ENCODE measurements at regions not wholly inside any gene's neighbourhood (a gene's known extent, or its start where the extent isn't known, plus 50 kb on each side); places are given as distances from the start of the nearest gene placed in this dataset.

DNA sequence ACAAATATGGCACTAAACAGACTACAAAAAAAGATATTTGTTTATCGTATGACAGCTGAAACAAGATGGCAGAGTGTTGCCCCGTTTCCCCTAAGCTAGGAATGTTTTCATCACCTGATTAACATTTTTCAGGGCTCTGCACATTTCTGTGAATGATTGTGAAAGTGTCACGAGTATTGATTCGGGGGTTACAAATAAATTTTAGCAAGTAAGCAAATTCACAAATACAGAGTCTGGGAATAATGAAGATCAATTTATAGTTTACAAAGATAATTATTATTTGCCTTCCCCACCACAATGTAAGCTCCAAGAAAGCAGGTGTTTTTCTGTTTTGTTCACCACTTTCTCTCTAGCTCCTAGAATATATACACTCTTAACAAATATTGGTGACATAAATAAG is 361.2 kb upstream of the ERCC4 start (continued):
- TF ChIP-seq, protein P1, sequence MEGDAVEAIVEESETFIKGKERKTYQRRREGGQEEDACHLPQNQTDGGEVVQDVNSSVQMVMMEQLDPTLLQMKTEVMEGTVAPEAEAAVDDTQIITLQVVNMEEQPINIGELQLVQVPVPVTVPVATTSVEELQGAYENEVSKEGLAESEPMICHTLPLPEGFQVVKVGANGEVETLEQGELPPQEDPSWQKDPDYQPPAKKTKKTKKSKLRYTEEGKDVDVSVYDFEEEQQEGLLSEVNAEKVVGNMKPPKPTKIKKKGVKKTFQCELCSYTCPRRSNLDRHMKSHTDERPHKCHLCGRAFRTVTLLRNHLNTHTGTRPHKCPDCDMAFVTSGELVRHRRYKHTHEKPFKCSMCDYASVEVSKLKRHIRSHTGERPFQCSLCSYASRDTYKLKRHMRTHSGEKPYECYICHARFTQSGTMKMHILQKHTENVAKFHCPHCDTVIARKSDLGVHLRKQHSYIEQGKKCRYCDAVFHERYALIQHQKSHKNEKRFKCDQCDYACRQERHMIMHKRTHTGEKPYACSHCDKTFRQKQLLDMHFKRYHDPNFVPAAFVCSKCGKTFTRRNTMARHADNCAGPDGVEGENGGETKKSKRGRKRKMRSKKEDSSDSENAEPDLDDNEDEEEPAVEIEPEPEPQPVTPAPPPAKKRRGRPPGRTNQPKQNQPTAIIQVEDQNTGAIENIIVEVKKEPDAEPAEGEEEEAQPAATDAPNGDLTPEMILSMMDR (conservative IDR thresholded peaks at IDR 0.05; ENCODE audit: low read depth in 2 of 2), result no peak
- no peak for TF ChIP-seq ZNF331 (CRISPR knock-in tag; IDR thresholded peaks at IDR 0.05; ENCODE audit: low read depth)

DNA sequence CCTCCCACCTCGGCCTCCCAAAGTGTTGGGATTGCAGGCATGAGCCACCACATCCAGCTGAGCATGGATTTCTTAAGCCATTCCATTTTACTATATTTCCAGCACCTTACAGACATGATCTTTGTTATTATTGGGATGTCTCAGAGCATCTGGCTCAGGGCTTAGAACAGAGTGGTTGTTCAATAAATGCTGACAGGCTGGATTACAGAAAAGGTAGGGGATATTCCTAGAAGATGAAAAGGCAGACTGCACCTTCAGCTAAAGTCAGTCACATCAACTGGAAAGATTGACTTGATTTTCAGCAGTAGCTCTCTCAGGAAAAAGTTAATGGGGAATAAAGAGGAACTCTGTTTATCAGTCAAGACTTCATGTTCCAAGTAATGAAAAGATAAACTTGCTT is 360.3 kb upstream of the ERCC4 start:
- ATAC-seq (no peak), DNase-seq (ENCODE audit: low spot score) (no peak)
- no peaks in the 10 kb centered on the region; the same call in 2 of the 3 replicates for H3K9me3 Mint-ChIP-seq
- Histone ChIP-seq H4K20me1 (replicated peaks; ENCODE audit: insufficient read depth) (no peaks in the 10 kb centered on the region), H3F3A (replicated peaks; ENCODE audit: low read depth) (no peaks in the 10 kb centered on the region), H3K36me3 (ENCODE audit: insufficient read depth) (no peaks in the 10 kb centered on the region), H3K79me2 (replicated peaks; ENCODE audit: insufficient read depth) (no peaks in the 10 kb centered on the region), H3K27me3 (ENCODE audit: insufficient read depth) (no peaks in the 10 kb centered on the region), H3K27ac (ENCODE audit: low read depth) (no peak overlapping the region), H3K9me2 (ENCODE audit: insufficient read depth) (peaks cover 9% of the 10 kb centered on the region), H3K4me3 (no peak overlapping the region), H3K4me1 (ENCODE audit: insufficient read depth) (peaks cover 16% of the 10 kb centered on the region), H2AFZ (no peak overlapping the region), H3K4me2 (no peak overlapping the region)
- no peaks in the 10 kb centered on the region for H3K36me3 Mint-ChIP-seq (ENCODE audit: low read depth)
- H3K27me3 Mint-ChIP-seq (ENCODE audit: insufficient read depth, low read depth, poor library complexity), result no peaks in the 10 kb centered on the region
- no peak overlapping the region for H3K27ac Mint-ChIP-seq
- no peak overlapping the region for H3K4me3 Mint-ChIP-seq
- no peak for TF ChIP-seq NANOG (IDR thresholded peaks at IDR 0.05; ENCODE audit: borderline replicate concordance)
- H3K4me1 Mint-ChIP-seq, result peaks cover 14% of the 10 kb centered on the region

DNA sequence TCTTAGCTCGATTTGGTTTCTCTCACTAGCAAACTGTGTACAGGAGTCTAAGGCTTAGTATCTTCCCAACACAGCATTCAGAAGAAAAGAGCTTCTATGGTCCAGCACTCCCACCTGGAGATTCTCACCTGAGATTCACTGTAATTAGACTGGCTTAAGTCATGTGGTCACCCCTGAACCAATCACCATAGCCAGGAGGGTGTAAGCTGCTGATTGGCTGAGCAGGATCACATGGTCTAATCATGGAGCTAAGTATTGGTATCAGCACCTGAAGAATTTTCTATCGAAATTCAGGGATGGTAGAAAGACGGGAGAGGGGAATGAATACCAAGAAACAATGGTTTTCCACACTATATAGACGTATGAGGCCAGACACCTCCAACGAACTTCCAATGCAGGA is 359.8 kb upstream of the ERCC4 start:
- Mint-ChIP-seq H3K4me3 (no peak overlapping the region), H3K27ac (no peak overlapping the region), H3K9me3 (no peaks in the 10 kb centered on the region; the same call in 2 of the 3 replicates), H3K4me1 (peaks cover 13% of the 10 kb centered on the region), H3K36me3 (ENCODE audit: low read depth) (no peaks in the 10 kb centered on the region), H3K27me3 (ENCODE audit: insufficient read depth, low read depth, poor library complexity) (no peaks in the 10 kb centered on the region)
- no peak for DNase-seq (ENCODE audit: low spot score)
- peaks cover 12% of the 10 kb centered on the region for H3K4me1 ChIP-seq (ENCODE audit: insufficient read depth)
- no peak overlapping the region for H3K4me2 ChIP-seq
- no peaks in the 10 kb centered on the region for H3K79me2 ChIP-seq (replicated peaks; ENCODE audit: insufficient read depth)
- H3K27me3 ChIP-seq (ENCODE audit: insufficient read depth), result no peaks in the 10 kb centered on the region
- H3K9me2 ChIP-seq (ENCODE audit: insufficient read depth), result peaks cover 6% of the 10 kb centered on the region; the same call in 1 of the 2 replicates
- H3F3A ChIP-seq (replicated peaks; ENCODE audit: low read depth), result no peaks in the 10 kb centered on the region
- H3K36me3 ChIP-seq (ENCODE audit: insufficient read depth), result no peaks in the 10 kb centered on the region
- no peak overlapping the region for H3K27ac ChIP-seq (ENCODE audit: low read depth)
- H4K20me1 ChIP-seq (replicated peaks; ENCODE audit: insufficient read depth), result no peaks in the 10 kb centered on the region
- no peak overlapping the region for H2AFZ ChIP-seq
- no peak overlapping the region for H3K4me3 ChIP-seq
- ATAC-seq, result no peak
- no peak for TF ChIP-seq CREB1 (CRISPR knock-in tag; IDR thresholded peaks at IDR 0.05; ENCODE audit: low read depth)
- TF ChIP-seq POLR2AphosphoS5 (IDR thresholded peaks at IDR 0.05; ENCODE audit: low read depth), result no peak
- no peak for TF ChIP-seq NANOG (IDR thresholded peaks at IDR 0.05; ENCODE audit: borderline replicate concordance)
- TF ChIP-seq, protein P2, sequence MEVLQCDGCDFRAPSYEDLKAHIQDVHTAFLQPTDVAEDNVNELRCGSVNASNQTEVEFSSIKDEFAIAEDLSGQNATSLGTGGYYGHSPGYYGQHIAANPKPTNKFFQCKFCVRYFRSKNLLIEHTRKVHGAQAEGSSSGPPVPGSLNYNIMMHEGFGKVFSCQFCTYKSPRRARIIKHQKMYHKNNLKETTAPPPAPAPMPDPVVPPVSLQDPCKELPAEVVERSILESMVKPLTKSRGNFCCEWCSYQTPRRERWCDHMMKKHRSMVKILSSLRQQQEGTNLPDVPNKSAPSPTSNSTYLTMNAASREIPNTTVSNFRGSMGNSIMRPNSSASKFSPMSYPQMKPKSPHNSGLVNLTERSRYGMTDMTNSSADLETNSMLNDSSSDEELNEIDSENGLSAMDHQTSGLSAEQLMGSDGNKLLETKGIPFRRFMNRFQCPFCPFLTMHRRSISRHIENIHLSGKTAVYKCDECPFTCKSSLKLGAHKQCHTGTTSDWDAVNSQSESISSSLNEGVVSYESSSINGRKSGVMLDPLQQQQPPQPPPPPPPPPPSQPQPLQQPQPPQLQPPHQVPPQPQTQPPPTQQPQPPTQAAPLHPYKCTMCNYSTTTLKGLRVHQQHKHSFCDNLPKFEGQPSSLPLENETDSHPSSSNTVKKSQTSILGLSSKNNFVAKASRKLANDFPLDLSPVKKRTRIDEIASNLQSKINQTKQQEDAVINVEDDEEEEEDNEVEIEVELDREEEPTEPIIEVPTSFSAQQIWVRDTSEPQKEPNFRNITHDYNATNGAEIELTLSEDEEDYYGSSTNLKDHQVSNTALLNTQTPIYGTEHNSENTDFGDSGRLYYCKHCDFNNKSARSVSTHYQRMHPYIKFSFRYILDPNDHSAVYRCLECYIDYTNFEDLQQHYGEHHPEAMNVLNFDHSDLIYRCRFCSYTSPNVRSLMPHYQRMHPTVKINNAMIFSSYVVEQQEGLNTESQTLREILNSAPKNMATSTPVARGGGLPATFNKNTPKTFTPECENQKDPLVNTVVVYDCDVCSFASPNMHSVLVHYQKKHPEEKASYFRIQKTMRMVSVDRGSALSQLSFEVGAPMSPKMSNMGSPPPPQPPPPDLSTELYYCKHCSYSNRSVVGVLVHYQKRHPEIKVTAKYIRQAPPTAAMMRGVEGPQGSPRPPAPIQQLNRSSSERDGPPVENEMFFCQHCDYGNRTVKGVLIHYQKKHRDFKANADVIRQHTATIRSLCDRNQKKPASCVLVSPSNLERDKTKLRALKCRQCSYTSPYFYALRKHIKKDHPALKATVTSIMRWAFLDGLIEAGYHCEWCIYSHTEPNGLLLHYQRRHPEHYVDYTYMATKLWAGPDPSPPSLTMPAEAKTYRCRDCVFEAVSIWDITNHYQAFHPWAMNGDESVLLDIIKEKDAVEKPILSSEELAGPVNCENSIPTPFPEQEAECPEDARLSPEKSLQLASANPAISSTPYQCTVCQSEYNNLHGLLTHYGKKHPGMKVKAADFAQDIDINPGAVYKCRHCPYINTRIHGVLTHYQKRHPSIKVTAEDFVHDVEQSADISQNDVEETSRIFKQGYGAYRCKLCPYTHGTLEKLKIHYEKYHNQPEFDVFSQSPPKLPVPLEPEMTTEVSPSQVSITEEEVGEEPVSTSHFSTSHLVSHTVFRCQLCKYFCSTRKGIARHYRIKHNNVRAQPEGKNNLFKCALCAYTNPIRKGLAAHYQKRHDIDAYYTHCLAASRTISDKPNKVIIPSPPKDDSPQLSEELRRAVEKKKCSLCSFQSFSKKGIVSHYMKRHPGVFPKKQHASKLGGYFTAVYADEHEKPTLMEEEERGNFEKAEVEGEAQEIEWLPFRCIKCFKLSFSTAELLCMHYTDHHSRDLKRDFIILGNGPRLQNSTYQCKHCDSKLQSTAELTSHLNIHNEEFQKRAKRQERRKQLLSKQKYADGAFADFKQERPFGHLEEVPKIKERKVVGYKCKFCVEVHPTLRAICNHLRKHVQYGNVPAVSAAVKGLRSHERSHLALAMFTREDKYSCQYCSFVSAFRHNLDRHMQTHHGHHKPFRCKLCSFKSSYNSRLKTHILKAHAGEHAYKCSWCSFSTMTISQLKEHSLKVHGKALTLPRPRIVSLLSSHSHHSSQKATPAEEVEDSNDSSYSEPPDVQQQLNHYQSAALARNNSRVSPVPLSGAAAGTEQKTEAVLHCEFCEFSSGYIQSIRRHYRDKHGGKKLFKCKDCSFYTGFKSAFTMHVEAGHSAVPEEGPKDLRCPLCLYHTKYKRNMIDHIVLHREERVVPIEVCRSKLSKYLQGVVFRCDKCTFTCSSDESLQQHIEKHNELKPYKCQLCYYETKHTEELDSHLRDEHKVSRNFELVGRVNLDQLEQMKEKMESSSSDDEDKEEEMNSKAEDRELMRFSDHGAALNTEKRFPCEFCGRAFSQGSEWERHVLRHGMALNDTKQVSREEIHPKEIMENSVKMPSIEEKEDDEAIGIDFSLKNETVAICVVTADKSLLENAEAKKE (CRISPR knock-in tag; IDR thresholded peaks at IDR 0.05), result no peak
- TF ChIP-seq EZH2phosphoT487 (IDR thresholded peaks at IDR 0.05; ENCODE audit: unreplicated experiment), result no peak
- TF ChIP-seq ZNF331 (CRISPR knock-in tag; IDR thresholded peaks at IDR 0.05; ENCODE audit: low read depth), result no peak
- TF ChIP-seq ZNF114 (CRISPR knock-in tag; IDR thresholded peaks at IDR 0.05), result no peak
- TF ChIP-seq, protein P3, sequence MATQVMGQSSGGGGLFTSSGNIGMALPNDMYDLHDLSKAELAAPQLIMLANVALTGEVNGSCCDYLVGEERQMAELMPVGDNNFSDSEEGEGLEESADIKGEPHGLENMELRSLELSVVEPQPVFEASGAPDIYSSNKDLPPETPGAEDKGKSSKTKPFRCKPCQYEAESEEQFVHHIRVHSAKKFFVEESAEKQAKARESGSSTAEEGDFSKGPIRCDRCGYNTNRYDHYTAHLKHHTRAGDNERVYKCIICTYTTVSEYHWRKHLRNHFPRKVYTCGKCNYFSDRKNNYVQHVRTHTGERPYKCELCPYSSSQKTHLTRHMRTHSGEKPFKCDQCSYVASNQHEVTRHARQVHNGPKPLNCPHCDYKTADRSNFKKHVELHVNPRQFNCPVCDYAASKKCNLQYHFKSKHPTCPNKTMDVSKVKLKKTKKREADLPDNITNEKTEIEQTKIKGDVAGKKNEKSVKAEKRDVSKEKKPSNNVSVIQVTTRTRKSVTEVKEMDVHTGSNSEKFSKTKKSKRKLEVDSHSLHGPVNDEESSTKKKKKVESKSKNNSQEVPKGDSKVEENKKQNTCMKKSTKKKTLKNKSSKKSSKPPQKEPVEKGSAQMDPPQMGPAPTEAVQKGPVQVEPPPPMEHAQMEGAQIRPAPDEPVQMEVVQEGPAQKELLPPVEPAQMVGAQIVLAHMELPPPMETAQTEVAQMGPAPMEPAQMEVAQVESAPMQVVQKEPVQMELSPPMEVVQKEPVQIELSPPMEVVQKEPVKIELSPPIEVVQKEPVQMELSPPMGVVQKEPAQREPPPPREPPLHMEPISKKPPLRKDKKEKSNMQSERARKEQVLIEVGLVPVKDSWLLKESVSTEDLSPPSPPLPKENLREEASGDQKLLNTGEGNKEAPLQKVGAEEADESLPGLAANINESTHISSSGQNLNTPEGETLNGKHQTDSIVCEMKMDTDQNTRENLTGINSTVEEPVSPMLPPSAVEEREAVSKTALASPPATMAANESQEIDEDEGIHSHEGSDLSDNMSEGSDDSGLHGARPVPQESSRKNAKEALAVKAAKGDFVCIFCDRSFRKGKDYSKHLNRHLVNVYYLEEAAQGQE (IDR thresholded peaks at IDR 0.05; ENCODE audit: unreplicated experiment), result no peak
